Retinal pigment epithelial cell (primary cell): ENCODE measurements at regions not wholly inside any gene's neighbourhood (a gene's known extent, or its start where the extent isn't known, plus 50 kb on each side); places are given as distances from the start of the nearest gene placed in this dataset.

Experiments used
- DNase-seq: peaks from one replicate; pipeline ENCODE4 v3.0.0-alpha.2; 2010; ENCODE audit warnings: low read depth
- H3K4me3 ChIP-seq: 2 replicates; pipeline ENCODE4 v1.5.1; 2011; ENCODE audit warnings: mild to moderate bottlenecking, low read length, control low read depth, moderate library complexity
- TF ChIP-seq, protein P1 (sequence below): conservative IDR thresholded peaks from 2 replicates; pipeline ENCODE4 v1.5.1; 2011; ENCODE audit warnings: low read depth, low read length, control low read depth, inconsistent platforms

DNA sequence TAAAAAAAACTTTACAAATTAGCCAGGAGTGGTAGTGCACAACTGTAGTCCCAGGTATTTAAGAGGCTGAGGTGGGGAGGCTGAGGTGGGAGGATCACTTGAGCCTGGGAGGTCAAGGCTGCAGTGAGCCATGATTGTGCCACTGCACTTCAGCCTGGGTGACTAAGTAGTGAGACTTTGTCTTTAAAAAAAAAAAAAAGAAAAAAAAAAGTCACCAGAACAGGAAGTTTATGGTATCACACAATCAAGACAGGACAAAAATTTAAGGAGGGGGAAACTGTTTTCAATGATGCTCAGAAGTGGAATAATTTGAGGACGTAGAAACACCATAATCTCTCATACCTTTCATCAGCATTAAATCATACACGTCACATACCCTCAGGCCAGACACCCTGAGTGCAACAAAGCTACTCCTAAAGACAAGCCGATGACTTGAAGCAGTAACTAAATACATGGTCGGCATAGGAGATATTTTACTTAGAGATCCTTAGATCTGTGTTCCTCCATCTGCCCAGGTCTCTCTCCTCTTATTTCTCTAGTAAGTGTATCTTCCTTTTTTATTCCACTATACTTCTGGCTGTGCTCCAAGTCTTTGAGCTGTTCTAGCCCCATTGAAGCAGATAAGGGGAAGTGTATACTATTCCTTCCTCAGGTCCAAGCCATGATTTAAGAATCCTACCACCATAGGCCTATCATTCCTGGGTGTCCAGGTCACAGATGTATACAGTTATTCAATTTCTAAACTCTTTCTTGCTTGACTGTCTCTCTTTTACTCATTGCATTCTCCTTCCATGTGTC lies 91.3 kb upstream of the APC start:
- H3K4me3 ChIP-seq = no peak overlapping the region
- no peak for DNase-seq
- TF ChIP-seq, protein P1, sequence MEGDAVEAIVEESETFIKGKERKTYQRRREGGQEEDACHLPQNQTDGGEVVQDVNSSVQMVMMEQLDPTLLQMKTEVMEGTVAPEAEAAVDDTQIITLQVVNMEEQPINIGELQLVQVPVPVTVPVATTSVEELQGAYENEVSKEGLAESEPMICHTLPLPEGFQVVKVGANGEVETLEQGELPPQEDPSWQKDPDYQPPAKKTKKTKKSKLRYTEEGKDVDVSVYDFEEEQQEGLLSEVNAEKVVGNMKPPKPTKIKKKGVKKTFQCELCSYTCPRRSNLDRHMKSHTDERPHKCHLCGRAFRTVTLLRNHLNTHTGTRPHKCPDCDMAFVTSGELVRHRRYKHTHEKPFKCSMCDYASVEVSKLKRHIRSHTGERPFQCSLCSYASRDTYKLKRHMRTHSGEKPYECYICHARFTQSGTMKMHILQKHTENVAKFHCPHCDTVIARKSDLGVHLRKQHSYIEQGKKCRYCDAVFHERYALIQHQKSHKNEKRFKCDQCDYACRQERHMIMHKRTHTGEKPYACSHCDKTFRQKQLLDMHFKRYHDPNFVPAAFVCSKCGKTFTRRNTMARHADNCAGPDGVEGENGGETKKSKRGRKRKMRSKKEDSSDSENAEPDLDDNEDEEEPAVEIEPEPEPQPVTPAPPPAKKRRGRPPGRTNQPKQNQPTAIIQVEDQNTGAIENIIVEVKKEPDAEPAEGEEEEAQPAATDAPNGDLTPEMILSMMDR = no peak

- no peak overlapping the region for H3K4me3 ChIP-seq
- DNase-seq = no peak
- TF ChIP-seq, protein P1 = no peak
These were observed 90.3 kb upstream of the APC start for GRCh38 chr5:112647428-112647827.

GRCh38 chr5:112648264-112648663 lies 89.4 kb upstream of the APC start:
- TF ChIP-seq, protein P1 = no peak
- DNase-seq = no peak
- no peak overlapping the region for H3K4me3 ChIP-seq

DNA sequence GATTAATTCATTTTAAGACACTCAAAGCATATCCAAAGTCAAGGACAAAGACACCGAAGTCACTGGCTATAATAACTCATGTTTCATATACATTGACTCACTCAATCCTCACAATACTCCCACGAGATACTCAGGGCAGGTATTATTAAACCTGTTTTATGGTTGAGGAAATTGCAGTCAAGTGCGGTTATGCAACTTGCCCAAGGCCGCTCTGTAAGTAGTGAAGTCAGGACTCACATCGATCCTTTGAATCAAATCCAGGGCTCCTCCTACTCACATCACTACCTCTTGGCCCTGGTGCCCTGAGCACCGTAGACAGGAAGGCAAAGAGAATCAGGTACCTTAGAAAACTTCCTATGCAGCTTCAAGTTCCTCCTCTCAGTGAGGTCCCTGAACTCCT lies 87.8 kb upstream of the APC start:
- H3K4me3 ChIP-seq = no peak overlapping the region
- TF ChIP-seq, protein P1 = no peak
- DNase-seq = no peak

- H3K4me3 ChIP-seq = no peak overlapping the region
- TF ChIP-seq, protein P1 = no peak
- no peak for DNase-seq
These were observed 84.0 kb upstream of the APC start for GRCh38 chr5:112653638-112654205.

GRCh38 chr5:112655513-112655912 lies 82.2 kb upstream of the APC start:
- no peak overlapping the region for H3K4me3 ChIP-seq
- DNase-seq = no peak
- TF ChIP-seq, protein P1 = no peak

DNA sequence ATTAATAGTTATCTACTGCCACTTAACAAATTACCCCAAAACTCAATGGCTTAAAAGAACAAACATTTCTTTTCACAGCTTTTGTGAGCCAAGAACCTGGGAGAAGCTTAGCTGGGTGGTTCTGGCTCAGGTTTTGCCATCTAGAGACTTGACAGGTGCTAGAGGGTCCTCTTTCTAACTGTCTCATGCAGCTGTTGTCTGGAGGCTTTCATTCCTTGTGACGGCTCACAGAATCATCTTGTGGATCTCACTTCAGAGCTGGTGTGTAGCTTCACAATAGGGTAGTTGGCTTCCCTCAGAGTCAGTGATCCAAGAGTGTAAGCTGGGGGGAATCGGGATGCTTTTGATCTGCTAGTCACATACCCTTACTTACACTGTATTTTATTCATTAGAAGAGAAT lies 81.2 kb upstream of the APC start:
- no peak overlapping the region for H3K4me3 ChIP-seq
- TF ChIP-seq, protein P1 = no peak
- no peak for DNase-seq
